Type B pancreatic cell (in vitro differentiated cells): ENCODE measurements at regions not wholly inside any gene's neighbourhood (a gene's known extent, or its start where the extent isn't known, plus 50 kb on each side); places are given as distances from the start of the nearest gene placed in this dataset.

Experiments used
- DNase-seq: peaks from one replicate; pipeline ENCODE4 v3.0.0; 2021; ENCODE audit warnings: mixed read lengths; ENCODE audit not compliant: unreplicated experiment; ENCODE audit errors: extremely low spot score
- H3K27ac Mint-ChIP-seq: 2 replicates; pipeline ENCODE4 v1.8.0; 2021; ENCODE audit warnings: mild to moderate bottlenecking, mixed read lengths
- H3K27me3 Mint-ChIP-seq: 2 replicates; pipeline ENCODE4 v1.8.0; 2021; ENCODE audit warnings: mixed read lengths
- H3K36me3 Mint-ChIP-seq: 2 replicates; pipeline ENCODE4 v1.8.0; 2021; ENCODE audit warnings: mixed read lengths
- H3K4me1 Mint-ChIP-seq: one replicate; pipeline ENCODE4 v1.8.0; 2021; ENCODE audit warnings: mixed read lengths; ENCODE audit not compliant: unreplicated experiment
- H3K4me3 Mint-ChIP-seq: 2 replicates; pipeline ENCODE4 v1.8.0; 2021; ENCODE audit warnings: mild to moderate bottlenecking, mixed read lengths
- H3K9me3 Mint-ChIP-seq: 2 replicates; pipeline ENCODE4 v1.8.0; 2021; ENCODE audit warnings: mixed read lengths
- TF ChIP-seq, protein P1 (sequence below): fragments of 200-600 bp; sonication (generic); conservative IDR thresholded peaks from 2 replicates; pipeline ENCODE4 v1.5.0; 2021; ENCODE audit warnings: antibody characterized with exemption, mild to moderate bottlenecking

DNA sequence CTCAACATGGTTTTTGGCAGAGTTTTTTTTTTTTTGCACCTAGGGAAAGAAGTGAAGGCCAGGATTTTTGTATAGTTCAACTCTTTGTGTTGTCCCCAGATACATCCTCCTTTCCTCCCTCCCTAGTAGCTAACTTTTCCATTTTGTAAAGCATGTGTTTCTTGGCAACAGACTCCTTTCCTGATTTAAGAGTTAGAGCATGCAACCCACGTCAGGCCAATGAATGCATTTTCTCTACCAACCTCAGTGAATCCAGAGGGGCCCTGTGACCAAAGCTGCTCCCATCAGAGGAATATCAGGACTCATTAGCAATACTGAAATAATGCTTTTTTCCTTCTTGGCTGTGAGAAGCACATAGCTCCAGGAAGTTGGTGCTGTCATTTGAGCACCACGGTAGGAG, 287.2 kb downstream of the LMO4 start:
- H3K4me1 Mint-ChIP-seq: peaks cover 8% of the 10 kb centered on the region
- H3K27ac Mint-ChIP-seq: no peak overlapping the region
- DNase-seq: no peak
- H3K4me3 Mint-ChIP-seq: no peak overlapping the region
- H3K36me3 Mint-ChIP-seq: no peaks in the 10 kb centered on the region
- TF ChIP-seq, protein P1, sequence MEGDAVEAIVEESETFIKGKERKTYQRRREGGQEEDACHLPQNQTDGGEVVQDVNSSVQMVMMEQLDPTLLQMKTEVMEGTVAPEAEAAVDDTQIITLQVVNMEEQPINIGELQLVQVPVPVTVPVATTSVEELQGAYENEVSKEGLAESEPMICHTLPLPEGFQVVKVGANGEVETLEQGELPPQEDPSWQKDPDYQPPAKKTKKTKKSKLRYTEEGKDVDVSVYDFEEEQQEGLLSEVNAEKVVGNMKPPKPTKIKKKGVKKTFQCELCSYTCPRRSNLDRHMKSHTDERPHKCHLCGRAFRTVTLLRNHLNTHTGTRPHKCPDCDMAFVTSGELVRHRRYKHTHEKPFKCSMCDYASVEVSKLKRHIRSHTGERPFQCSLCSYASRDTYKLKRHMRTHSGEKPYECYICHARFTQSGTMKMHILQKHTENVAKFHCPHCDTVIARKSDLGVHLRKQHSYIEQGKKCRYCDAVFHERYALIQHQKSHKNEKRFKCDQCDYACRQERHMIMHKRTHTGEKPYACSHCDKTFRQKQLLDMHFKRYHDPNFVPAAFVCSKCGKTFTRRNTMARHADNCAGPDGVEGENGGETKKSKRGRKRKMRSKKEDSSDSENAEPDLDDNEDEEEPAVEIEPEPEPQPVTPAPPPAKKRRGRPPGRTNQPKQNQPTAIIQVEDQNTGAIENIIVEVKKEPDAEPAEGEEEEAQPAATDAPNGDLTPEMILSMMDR: no peak
- no peaks in the 10 kb centered on the region for H3K27me3 Mint-ChIP-seq
- peaks cover 6% of the 10 kb centered on the region for H3K9me3 Mint-ChIP-seq

DNA sequence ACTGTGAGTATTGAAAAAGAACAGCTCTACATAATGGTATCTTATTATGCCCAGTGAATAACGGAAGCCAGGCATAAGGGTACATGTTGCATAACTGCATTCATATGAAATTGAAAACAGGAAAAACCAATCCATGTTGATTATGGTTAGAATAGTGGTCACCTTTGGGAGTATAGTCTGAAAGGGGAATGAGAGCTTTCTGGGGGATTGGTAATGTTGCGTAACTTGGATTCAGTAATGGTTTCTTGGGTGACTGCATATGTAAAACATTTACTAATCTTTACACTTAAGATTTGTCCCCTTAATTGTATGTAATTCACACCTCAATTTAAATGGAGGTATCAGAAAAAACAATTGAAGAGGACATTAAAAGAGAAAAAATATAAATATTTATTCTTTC, 292.1 kb downstream of the LMO4 start:
- Mint-ChIP-seq H3K9me3 (no peaks in the 10 kb centered on the region), H3K27me3 (no peaks in the 10 kb centered on the region), H3K4me1 (no peaks in the 10 kb centered on the region), H3K4me3 (no peak overlapping the region), H3K36me3 (no peaks in the 10 kb centered on the region), H3K27ac (no peak overlapping the region)
- TF ChIP-seq, protein P1: no peak
- DNase-seq: no peak

DNA sequence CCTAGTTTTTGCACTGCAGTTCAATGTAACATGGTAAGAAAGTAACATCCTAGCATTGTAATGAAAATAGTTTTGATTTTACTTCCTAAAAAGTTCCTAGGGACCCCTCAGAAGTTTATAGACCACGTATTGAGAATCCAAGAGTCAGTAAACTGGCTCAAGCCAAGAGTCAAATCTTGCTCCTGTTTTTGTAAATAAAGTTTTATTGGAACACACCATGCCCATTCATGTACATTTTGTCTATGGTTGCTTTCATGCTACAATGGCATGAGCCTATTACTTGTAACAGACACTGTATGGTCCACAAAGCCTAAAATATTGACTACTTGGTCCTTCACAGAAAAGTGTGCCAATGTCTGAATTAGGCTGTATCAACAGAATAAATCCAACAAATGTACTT, 301.0 kb downstream of the LMO4 start:
- Mint-ChIP-seq H3K36me3 (no peaks in the 10 kb centered on the region), H3K27ac (no peak overlapping the region), H3K9me3 (no peaks in the 10 kb centered on the region), H3K4me3 (no peak overlapping the region), H3K4me1 (no peaks in the 10 kb centered on the region), H3K27me3 (no peaks in the 10 kb centered on the region)
- no peak for DNase-seq
- TF ChIP-seq, protein P1: no peak

DNA sequence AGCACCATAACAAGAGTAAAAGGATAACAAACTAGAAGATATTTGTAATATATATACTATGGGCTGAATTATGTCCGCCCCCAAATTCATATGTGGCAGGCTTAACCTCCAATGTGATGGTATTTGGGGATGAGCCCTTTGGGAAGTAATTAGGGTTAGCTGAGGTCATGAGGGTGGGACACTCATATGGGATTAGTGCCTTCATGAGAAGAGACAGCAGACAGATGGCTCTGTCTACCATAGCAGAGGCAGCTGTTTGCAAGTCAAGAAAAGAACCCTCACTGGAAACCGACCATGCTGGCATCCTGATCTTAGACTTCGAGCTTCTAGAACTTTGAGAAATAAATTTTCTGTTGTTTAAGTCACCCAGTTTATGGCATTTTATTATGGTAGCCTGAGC, 303.6 kb downstream of the LMO4 start:
- no peak for DNase-seq
- TF ChIP-seq, protein P1: no peak

DNA sequence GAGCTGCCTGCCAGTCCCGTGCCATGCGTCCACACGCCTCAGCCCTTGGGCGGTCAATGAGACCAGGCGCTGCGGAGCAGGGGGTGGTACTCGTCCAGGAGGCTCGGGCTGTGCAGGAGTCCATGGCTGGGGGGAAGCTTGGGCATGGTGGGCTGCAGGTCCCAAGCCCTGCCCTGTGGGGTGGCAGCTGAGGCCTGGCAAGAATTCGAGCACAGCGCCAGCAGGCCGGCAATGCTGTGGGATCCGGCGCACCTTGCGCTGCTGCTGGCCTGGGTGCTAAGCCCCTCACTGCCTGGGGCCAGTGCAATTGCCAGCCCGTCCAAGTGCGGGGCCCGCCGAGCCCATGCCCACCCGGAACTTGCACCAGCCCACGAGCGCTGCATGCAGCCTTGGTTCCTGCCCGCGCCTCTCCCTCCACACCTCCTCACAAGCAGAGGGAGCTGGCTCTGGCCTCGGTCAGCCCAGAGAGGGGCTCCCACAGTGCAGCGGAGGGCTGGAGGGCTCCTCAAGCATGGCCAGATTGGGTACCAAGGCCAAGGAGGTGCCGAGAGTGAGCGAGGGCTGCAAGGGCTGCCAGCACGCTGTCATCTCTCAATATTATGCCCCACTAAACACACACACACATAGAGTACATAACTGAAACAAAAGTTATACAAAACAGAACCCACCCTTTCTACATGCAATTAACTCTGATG, 307.7 kb downstream of the LMO4 start:
- TF ChIP-seq, protein P1: no peak
- Mint-ChIP-seq H3K4me1 (no peaks in the 10 kb centered on the region), H3K36me3 (no peaks in the 10 kb centered on the region), H3K9me3 (peaks cover 4% of the 10 kb centered on the region), H3K27ac (no peak overlapping the region), H3K27me3 (no peaks in the 10 kb centered on the region), H3K4me3 (no peak overlapping the region)
- no peak for DNase-seq

More for the DNA sequence above, 303.6 kb downstream of the LMO4 start:
- no peak overlapping the region for H3K4me3 Mint-ChIP-seq
- no peaks in the 10 kb centered on the region for H3K4me1 Mint-ChIP-seq
- H3K36me3 Mint-ChIP-seq: no peaks in the 10 kb centered on the region
- H3K27ac Mint-ChIP-seq: no peak overlapping the region
- no peaks in the 10 kb centered on the region for H3K27me3 Mint-ChIP-seq
- no peaks in the 10 kb centered on the region for H3K9me3 Mint-ChIP-seq
